Right lobe of liver (tissue), 6 donors: ENCODE measurements at regions not wholly inside any gene's neighbourhood (a gene's known extent, or its start where the extent isn't known, plus 50 kb on each side); places are given as distances from the start of the nearest gene placed in this dataset.

Experiments
- ATAC-seq, 4 donors: fragments of 200-7000 bp; cut with Tn5 transposase; one replicate each; pipeline ENCODE4 v1.9.1; 2020; ENCODE audit warnings: mild to moderate bottlenecking in 4 of 4, moderate library complexity in 4 of 4
- DNase-seq, 3 donors: peaks; one replicate each; pipeline ENCODE4 v3.0.0-alpha.2; 2020
- H3K27ac ChIP-seq, 3 donors: fragments of 200-600 bp; one replicate each; pipeline ENCODE4 v1.8.0; 2022
- H3K27me3 ChIP-seq, 2 donors: fragments of 200-600 bp; one replicate each; pipeline ENCODE4 v1.8.0; 2022
- H3K36me3 ChIP-seq, 4 donors: fragments of 200-600 bp; sonication (generic) in 1 of 4; one replicate each; pipeline versions ENCODE4 v1.5.1 to v1.8.0; 2017 to 2022; ENCODE audit warnings: control low read depth in 1 of 4
- H3K4me1 ChIP-seq, 4 donors: fragments of 200-600 bp; sonication (generic) in 1 of 4; one replicate each; pipeline versions ENCODE4 v1.5.1 to v1.8.0; 2017 to 2022; ENCODE audit warnings: control low read depth in 1 of 4
- H3K4me3 ChIP-seq, 3 donors: fragments of 200-600 bp; one replicate each; pipeline ENCODE4 v1.8.0; 2022
- H3K9me3 ChIP-seq, 4 donors: fragments of 200-600 bp; sonication (generic) in 1 of 4; one replicate each; pipeline versions ENCODE4 v1.5.1 to v1.8.0; 2017 to 2022; ENCODE audit warnings: control low read depth in 1 of 4
- CTCF ChIP-seq, 4 donors: fragments of 200-600 bp in 3 of 4; fragments of 450-650 bp in 1 of 4; IDR thresholded peaks; one replicate each; pipeline versions ENCODE4 v1.5.1 to v1.8.0; 2016 to 2022; ENCODE audit warnings: antibody characterized with exemption in 4 of 4, mild to moderate bottlenecking in 2 of 4
- POLR2A ChIP-seq: fragments of 450-650 bp; IDR thresholded peaks from one replicate; pipeline ENCODE4 v1.6.1; 2017; ENCODE audit warnings: antibody characterized with exemption, mild to moderate bottlenecking
- WGBS: methylation state at CpG from one replicate; pipeline ENCODE4 v1.1.6; 2018; ENCODE audit warnings: low coverage, low lambda C conversion rate; ENCODE audit not compliant: insufficient coverage; ENCODE audit errors: missing lambda C conversion rate; 5-methylcytosine and 5-hydroxymethylcytosine counted together
- intact Hi-C, 2 donors: fragments of 100-400 bp; cut with DNase I; formaldehyde crosslinking; loops; one replicate each; pipeline versions ENCODE4 v1.11.2 to v1.14.1; 2022
- donor health status: DM: no; HTN: yes; CAD: no.
- donor health status: DM: no; HTN: no; CAD: no.
- donor health status: DM: no; HTN: no; CAD: no.
- donor health status: DM: no; HTN: yes; CAD: no.
- donor health status: DM: no; HTN: yes; CAD: no.

GRCh38 chr12:34604227-34604626, 581.9 kb downstream of the ALG10 start:
- H3K27ac ChIP-seq: no peak overlapping the region
- intact Hi-C loops: no loop called here
- no peak for TF ChIP-seq POLR2A
- TF ChIP-seq CTCF (IDR thresholded peaks at IDR 0.05): no peak
- no peaks in the 10 kb centered on the region for H3K36me3 ChIP-seq
- no peak overlapping the region for H3K4me3 ChIP-seq
- WGBS: 10% methylated on average over 6 of the region's 7 CpGs
- no peaks in the 10 kb centered on the region for H3K4me1 ChIP-seq
- no peaks in the 10 kb centered on the region for H3K9me3 ChIP-seq
- peak in 2 of 3 donors; percentile 3 to 31 for DNase-seq
- no peak for ATAC-seq
- H3K27me3 ChIP-seq: no peaks in the 10 kb centered on the region

- intact Hi-C loops: no loop called here
- Histone ChIP-seq H3K4me1 (no peaks in the 10 kb centered on the region), H3K36me3 (no peaks in the 10 kb centered on the region), H3K27ac (no peak overlapping the region), H3K9me3 (no peaks in the 10 kb centered on the region), H3K27me3 (no peaks in the 10 kb centered on the region), H3K4me3 (no peak overlapping the region)
- 49% methylated on average over 23 of the region's 37 CpGs for WGBS
- peak in 2 of 3 donors; percentile 7 to 33 for DNase-seq
- TF ChIP-seq CTCF (IDR thresholded peaks at IDR 0.05): no peak
- no peak for TF ChIP-seq POLR2A
- ATAC-seq: no peak
Measured at GRCh38 chr12:34604631-34605509, 582.6 kb downstream of the ALG10 start.

- H3K36me3 ChIP-seq: no peaks in the 10 kb centered on the region
- ATAC-seq (no peak), DNase-seq (peak in 2 of 3 donors; percentile 7 to 25)
- no peaks in the 10 kb centered on the region for H3K27me3 ChIP-seq
- no peaks in the 10 kb centered on the region for H3K4me1 ChIP-seq
- 50% methylated on average over 8 of the region's 15 CpGs for WGBS
- intact Hi-C loops: no loop called here
- no peak overlapping the region for H3K27ac ChIP-seq
- TF ChIP-seq POLR2A (no peak), CTCF (IDR thresholded peaks at IDR 0.05) (no peak)
- no peak overlapping the region for H3K4me3 ChIP-seq
- no peaks in the 10 kb centered on the region for H3K9me3 ChIP-seq
Measured at GRCh38 chr12:34605510-34605887, 583.2 kb downstream of the ALG10 start.

- DNase-seq: peak in 2 of 3 donors; percentile 6 to 26
- no peak overlapping the region for H3K4me3 ChIP-seq
Measured at GRCh38 chr12:34605955-34606748, 583.9 kb downstream of the ALG10 start.

More at GRCh38 chr12:34605955-34606748, 583.9 kb downstream of the ALG10 start:
- 51% methylated on average over 20 of the region's 27 CpGs for WGBS
- Histone ChIP-seq H3K36me3 (no peaks in the 10 kb centered on the region), H3K9me3 (no peaks in the 10 kb centered on the region), H3K4me1 (no peaks in the 10 kb centered on the region), H3K27me3 (no peaks in the 10 kb centered on the region), H3K27ac (no peak overlapping the region)
- TF ChIP-seq POLR2A (no peak), CTCF (IDR thresholded peaks at IDR 0.05) (no peak)
- intact Hi-C loops: no loop called here
- ATAC-seq: no peak
